Tibial artery (tissue), 4 donors: ENCODE measurements at regions not wholly inside any gene's neighbourhood (a gene's known extent, or its start where the extent isn't known, plus 50 kb on each side); places are given as distances from the start of the nearest gene placed in this dataset.

Experiments used
- DNase-seq, 2 donors: peaks; one replicate each; pipeline ENCODE4 v3.0.0-alpha.2; 2019
- H3K27ac ChIP-seq, 2 donors: fragments of 200-600 bp; sonication (generic) in 1 of 2; 1 replicate in 1 of 2; 2 replicates in 1 of 2; pipeline ENCODE4 v1.5.1; 2018 to 2019; ENCODE audit warnings: mild to moderate bottlenecking in 1 of 2
- H3K27me3 ChIP-seq, 2 donors: fragments of 200-600 bp; sonication (generic) in 1 of 2; one replicate each; pipeline versions ENCODE4 v1.5.1 to v1.6.0; 2016 to 2019
- H3K36me3 ChIP-seq, 3 donors: fragments of 200-600 bp; sonication (generic) in 2 of 3; one replicate each; pipeline ENCODE4 v1.5.1; 2016 to 2019; ENCODE audit warnings: mild to moderate bottlenecking in 2 of 3
- H3K4me1 ChIP-seq, 4 donors: fragments of 200-600 bp; sonication (generic) in 2 of 4; 1 replicate in 3 of 4; 2 replicates in 1 of 4; pipeline ENCODE4 v1.5.1; 2016 to 2019
- H3K4me3 ChIP-seq, 2 donors: fragments of 200-600 bp; sonication (generic) in 1 of 2; 1 replicate in 1 of 2; 2 replicates in 1 of 2; pipeline ENCODE4 v1.5.1; 2018 to 2019; ENCODE audit warnings: mild to moderate bottlenecking in 2 of 2
- H3K9me3 ChIP-seq, 3 donors: fragments of 200-600 bp; sonication (generic) in 1 of 3; one replicate each; pipeline ENCODE4 v1.5.1; 2016 to 2019
- CTCF ChIP-seq, 2 experiments: fragments of 200-600 bp in 1 of 2; fragments of 450-650 bp in 1 of 2; IDR thresholded peaks; one replicate each; pipeline ENCODE4 v1.5.1; 2017 to 2019; ENCODE audit warnings: antibody characterized with exemption in 2 of 2, mild to moderate bottlenecking in 1 of 2, moderate library complexity in 1 of 2
- intact Hi-C: fragments of 100-400 bp; cut with DNase I; formaldehyde crosslinking; loops from one replicate; pipeline ENCODE4 v1.15.0; 2023; ENCODE audit warnings: low total_unique reads

- H3K9me3 ChIP-seq = no peaks in the 10 kb centered on the region
- peaks cover 0 to 4% of the 10 kb centered on the region in 2 donors for H3K27me3 ChIP-seq
- no peak overlapping the region for H3K27ac ChIP-seq
- H3K4me1 ChIP-seq = no peaks in the 10 kb centered on the region
- no peak overlapping the region for H3K4me3 ChIP-seq
- TF ChIP-seq CTCF (IDR thresholded peaks at IDR 0.05) = no peak
- H3K36me3 ChIP-seq = no peaks in the 10 kb centered on the region
- DNase-seq = no peak
- intact Hi-C loops = no loop called here
These were observed 115.8 kb upstream of the CCL21 start for GRCh38 chr9:34825775-34826174.

DNA sequence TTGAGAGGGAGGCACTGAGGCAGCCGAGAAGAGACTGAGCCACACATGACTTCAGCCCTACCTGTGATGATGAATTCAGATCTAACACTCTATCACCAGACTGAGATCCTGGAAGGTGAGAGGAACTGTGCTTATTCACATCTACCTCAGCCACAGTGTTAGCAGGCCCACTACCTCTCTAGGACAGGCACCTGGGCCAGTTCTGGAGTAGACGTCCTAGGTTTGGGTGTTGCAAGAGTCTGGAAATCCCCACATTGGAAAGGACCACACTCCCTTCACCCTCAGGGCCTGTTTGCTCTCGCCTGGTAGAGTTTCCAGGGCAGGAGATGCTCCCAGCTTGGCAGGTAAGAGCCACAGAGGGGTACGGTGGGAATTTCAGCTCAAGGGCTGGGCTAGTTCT lies 113.8 kb upstream of the CCL21 start:
- Histone ChIP-seq H3K27me3 (peaks cover 0 to 4% of the 10 kb centered on the region in 2 donors), H3K27ac (no peak overlapping the region), H3K4me3 (no peak overlapping the region), H3K9me3 (peaks cover 0 to 4% (median 0%) of the 10 kb centered on the region in 3 donors), H3K4me1 (no peaks in the 10 kb centered on the region), H3K36me3 (no peaks in the 10 kb centered on the region)
- intact Hi-C loops = no loop called here
- no peak for DNase-seq
- TF ChIP-seq CTCF (IDR thresholded peaks at IDR 0.05) = no peak

DNA sequence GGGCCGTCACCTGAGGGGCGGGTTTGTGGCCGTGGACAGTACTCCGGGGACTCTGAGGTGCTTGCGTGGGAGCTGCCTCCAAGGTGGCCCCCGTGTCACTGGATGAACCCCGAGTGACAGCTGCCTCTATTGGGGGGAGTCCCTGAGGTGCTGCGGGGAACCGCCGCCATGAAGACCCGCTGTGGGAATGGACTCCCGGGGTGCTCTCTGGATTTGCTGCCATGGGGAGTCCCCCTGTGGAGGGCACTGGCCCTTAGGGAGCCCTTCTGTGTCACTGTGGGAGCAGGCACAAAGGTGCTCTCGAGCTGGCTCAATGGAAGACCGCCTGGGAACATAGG lies 100.2 kb upstream of the CCL21 start:
- peaks cover 0 to 4% (median 0%) of the 10 kb centered on the region in 4 donors for H3K4me1 ChIP-seq
- peaks cover 0 to 17% of the 10 kb centered on the region in 2 donors for H3K27me3 ChIP-seq
- peaks cover 0 to 9% (median 7%) of the 10 kb centered on the region in 3 donors for H3K9me3 ChIP-seq
- no peak for DNase-seq
- H3K4me3 ChIP-seq = no peak overlapping the region
- intact Hi-C loops = no loop called here
- H3K36me3 ChIP-seq = no peaks in the 10 kb centered on the region
- no peak for TF ChIP-seq CTCF (IDR thresholded peaks at IDR 0.05)
- no peak overlapping the region for H3K27ac ChIP-seq

- H3K27me3 ChIP-seq = peaks cover 0 to 17% of the 10 kb centered on the region in 2 donors
- H3K4me3 ChIP-seq = no peak overlapping the region
- DNase-seq = no peak
- no peaks in the 10 kb centered on the region for H3K36me3 ChIP-seq
- TF ChIP-seq CTCF (IDR thresholded peaks at IDR 0.05) = no peak
- H3K27ac ChIP-seq = no peak overlapping the region
- intact Hi-C loops = no loop called here
- peaks cover 0 to 11% (median 9%) of the 10 kb centered on the region in 3 donors for H3K9me3 ChIP-seq
- peaks cover 0 to 4% (median 0%) of the 10 kb centered on the region in 4 donors for H3K4me1 ChIP-seq
These were observed 99.7 kb upstream of the CCL21 start for GRCh38 chr9:34809504-34810186.

- H3K4me1 ChIP-seq = no peaks in the 10 kb centered on the region
- intact Hi-C loops = no loop called here
- no peak for DNase-seq
These were observed 93.0 kb upstream of the CCL21 start for GRCh38 chr9:34802916-34803315.

More at GRCh38 chr9:34802916-34803315, 93.0 kb upstream of the CCL21 start:
- no peaks in the 10 kb centered on the region for H3K27me3 ChIP-seq
- TF ChIP-seq CTCF (IDR thresholded peaks at IDR 0.05) = no peak
- peaks cover 0 to 5% (median 0%) of the 10 kb centered on the region in 3 donors for H3K9me3 ChIP-seq
- no peak overlapping the region for H3K4me3 ChIP-seq
- no peak overlapping the region for H3K27ac ChIP-seq
- H3K36me3 ChIP-seq = no peaks in the 10 kb centered on the region
